H9 (cell line): ENCODE measurements at regions not wholly inside any gene's neighbourhood (a gene's known extent, or its start where the extent isn't known, plus 50 kb on each side); places are given as distances from the start of the nearest gene placed in this dataset.

ENCODE experiments used
- DNase-seq: peaks from one replicate; pipeline ENCODE4 v3.0.0-alpha.2; 2017
- H2AFZ ChIP-seq: one replicate; pipeline ENCODE4 v1.6.1; 2013; ENCODE audit warnings: mild to moderate bottlenecking, low read length, control low read depth, moderate library complexity
- H2AK5ac ChIP-seq: 2 replicates; pipeline ENCODE4 v1.6.1; 2013; ENCODE audit warnings: low read length, control low read depth, mixed read lengths; ENCODE audit not compliant: insufficient read length
- H2BK120ac ChIP-seq: one replicate; pipeline ENCODE4 v1.6.1; 2013; ENCODE audit warnings: low read depth, mild to moderate bottlenecking, low read length, control low read depth, inconsistent platforms; ENCODE audit not compliant: poor library complexity, severe bottlenecking
- H2BK12ac ChIP-seq: 2 replicates; pipeline ENCODE4 v1.6.1; 2013; ENCODE audit warnings: low read length, control low read depth, mixed read lengths, low read depth; ENCODE audit not compliant: insufficient read length
- H2BK15ac ChIP-seq: 2 replicates; pipeline ENCODE4 v1.6.1; 2013; ENCODE audit warnings: low read depth, low read length, control low read depth
- H2BK20ac ChIP-seq: one replicate; pipeline ENCODE4 v1.6.1; 2013; ENCODE audit warnings: low read depth, mild to moderate bottlenecking, low read length, control low read depth, inconsistent platforms; ENCODE audit not compliant: poor library complexity, severe bottlenecking
- H2BK5ac ChIP-seq: 2 replicates; pipeline ENCODE4 v1.6.1; 2013; ENCODE audit warnings: low read length, control low read depth, mixed read lengths; ENCODE audit not compliant: insufficient read length
- H3K14ac ChIP-seq: 2 replicates; pipeline ENCODE4 v1.6.1; 2013; ENCODE audit warnings: low read length, control low read depth; ENCODE audit not compliant: insufficient read depth
- H3K18ac ChIP-seq: 2 replicates; pipeline ENCODE4 v1.6.1; 2013; ENCODE audit warnings: low read depth, mild to moderate bottlenecking, mixed read lengths, low read length, control low read depth; ENCODE audit not compliant: insufficient read length
- H3K23ac ChIP-seq: 2 replicates; pipeline ENCODE4 v1.6.1; 2013; ENCODE audit warnings: low read length, control low read depth, mixed read lengths, low read depth; ENCODE audit not compliant: insufficient read length
- H3K23me2 ChIP-seq: 2 replicates; pipeline ENCODE4 v1.6.1; 2013; ENCODE audit warnings: low read depth, mild to moderate bottlenecking, mixed read lengths, low read length, control low read depth; ENCODE audit not compliant: insufficient read length, poor library complexity, severe bottlenecking
- H3K27ac ChIP-seq: 2 replicates; pipeline ENCODE4 v1.5.1; 2013; ENCODE audit warnings: low read length, control low read depth, mixed read lengths, low read depth; ENCODE audit not compliant: insufficient read length
- H3K27me3 ChIP-seq: 2 replicates; pipeline ENCODE4 v1.6.1; 2013; ENCODE audit warnings: low read length, control low read depth, inconsistent platforms; ENCODE audit not compliant: insufficient read depth
- H3K4ac ChIP-seq: 2 replicates; pipeline ENCODE4 v1.6.1; 2013; ENCODE audit warnings: low read depth, mild to moderate bottlenecking, control low read depth, inconsistent platforms, low read length, moderate library complexity
- H3K4me1 ChIP-seq: 2 replicates; pipeline ENCODE4 v1.6.1; 2013; ENCODE audit warnings: low read length, control low read depth, inconsistent platforms; ENCODE audit not compliant: insufficient read depth
- H3K4me2 ChIP-seq: 2 replicates; pipeline ENCODE4 v1.6.1; 2013; ENCODE audit warnings: low read length, control low read depth, mixed read lengths; ENCODE audit not compliant: insufficient read length, insufficient read depth
- H3K56ac ChIP-seq: 2 replicates; pipeline ENCODE4 v1.6.1; 2013; ENCODE audit warnings: low read depth, mild to moderate bottlenecking, mixed read lengths, low read length, control low read depth; ENCODE audit not compliant: insufficient read length
- H3K79me1 ChIP-seq: 2 replicates; pipeline ENCODE4 v1.6.1; 2013; ENCODE audit warnings: low read depth, mild to moderate bottlenecking, moderate library complexity, low read length, control low read depth, inconsistent platforms; ENCODE audit not compliant: insufficient read depth, poor library complexity, severe bottlenecking
- H3K79me2 ChIP-seq: 2 replicates; pipeline ENCODE4 v1.6.1; 2013; ENCODE audit warnings: low read length, control low read depth, inconsistent platforms; ENCODE audit not compliant: insufficient read depth
- H3K9ac ChIP-seq: 2 replicates; pipeline ENCODE4 v1.6.1; 2013; ENCODE audit warnings: low read length, control low read depth, mixed read lengths; ENCODE audit not compliant: insufficient read length; ENCODE audit errors: extremely low read depth
- H3K9me3 ChIP-seq: one replicate; pipeline ENCODE4 v1.6.1; 2013; ENCODE audit warnings: low read depth, low read length, inconsistent platforms; ENCODE audit not compliant: control insufficient read depth
- H3T11ph ChIP-seq: one replicate; pipeline ENCODE4 v1.6.1; 2013; ENCODE audit warnings: mild to moderate bottlenecking, low read length, control low read depth, inconsistent platforms
- H4K20me1 ChIP-seq: one replicate; pipeline ENCODE4 v1.6.1; 2013; ENCODE audit not compliant: control insufficient read depth, insufficient read length, insufficient read depth
- H4K5ac ChIP-seq: 2 replicates; pipeline ENCODE4 v1.6.1; 2013; ENCODE audit warnings: low read depth, mild to moderate bottlenecking, mixed read lengths, low read length, control low read depth; ENCODE audit not compliant: insufficient read length
- H4K8ac ChIP-seq: replicated peaks from 2 replicates; pipeline ENCODE4 v1.6.1; 2013; ENCODE audit warnings: low read length, control low read depth, mixed read lengths, low read depth; ENCODE audit not compliant: insufficient read length
- H4K91ac ChIP-seq: 2 replicates; pipeline ENCODE4 v1.6.1; 2013; ENCODE audit warnings: low read depth, mild to moderate bottlenecking, moderate library complexity, mixed read lengths, low read length, control low read depth; ENCODE audit not compliant: insufficient read length
- H3K27ac Mint-ChIP-seq, 3 experiments: 2 replicates in 2 of 3; 3 replicates in 1 of 3; pipeline ENCODE4 v1.8.0; 2020 to 2021; ENCODE audit warnings: mixed read lengths in 3 of 3, mild to moderate bottlenecking in 1 of 3, moderate library complexity in 1 of 3
- H3K27me3 Mint-ChIP-seq: 2 replicates; pipeline ENCODE4 v1.8.0; 2021; ENCODE audit warnings: low read depth, mild to moderate bottlenecking, moderate library complexity, mixed read lengths
- H3K36me3 Mint-ChIP-seq, 3 experiments: 2 replicates in 2 of 3; 3 replicates in 1 of 3; pipeline ENCODE4 v1.8.0; 2020 to 2021; ENCODE audit warnings: low read depth in 3 of 3, mixed read lengths in 3 of 3; ENCODE audit not compliant: insufficient read depth in 1 of 3
- H3K4me1 Mint-ChIP-seq, 2 experiments: 2 replicates each; pipeline ENCODE4 v1.8.0; 2020; ENCODE audit warnings: mixed read lengths in 2 of 2
- H3K4me3 Mint-ChIP-seq, 2 experiments: 2 replicates in 1 of 2; 3 replicates in 1 of 2; pipeline ENCODE4 v1.8.0; 2020 to 2021; ENCODE audit warnings: mild to moderate bottlenecking in 2 of 2, mixed read lengths in 2 of 2, moderate library complexity in 1 of 2
- H3K9me3 Mint-ChIP-seq, 2 experiments: 2 replicates in 1 of 2; 3 replicates in 1 of 2; pipeline ENCODE4 v1.8.0; 2020; ENCODE audit warnings: mild to moderate bottlenecking in 2 of 2, mixed read lengths in 2 of 2, moderate library complexity in 1 of 2
- WGBS: extraction: QIAGEN DNeasy Blood & Tissue Kit; methylation state at CpG from one replicate; pipeline ENCODE4 v1.1.7; 2013; ENCODE audit warnings: missing lambda C conversion rate, low lambda C conversion rate, mixed read lengths; ENCODE audit not compliant: insufficient read length; ENCODE audit errors: extremely low coverage; 5-methylcytosine and 5-hydroxymethylcytosine counted together
- TF ChIP-seq, protein P1 (sequence below): fragments of 200-600 bp; sonication (generic); conservative IDR thresholded peaks from 3 replicates; pipeline ENCODE4 v1.8.0; 2021; ENCODE audit warnings: antibody characterized with exemption, mild to moderate bottlenecking

DNA sequence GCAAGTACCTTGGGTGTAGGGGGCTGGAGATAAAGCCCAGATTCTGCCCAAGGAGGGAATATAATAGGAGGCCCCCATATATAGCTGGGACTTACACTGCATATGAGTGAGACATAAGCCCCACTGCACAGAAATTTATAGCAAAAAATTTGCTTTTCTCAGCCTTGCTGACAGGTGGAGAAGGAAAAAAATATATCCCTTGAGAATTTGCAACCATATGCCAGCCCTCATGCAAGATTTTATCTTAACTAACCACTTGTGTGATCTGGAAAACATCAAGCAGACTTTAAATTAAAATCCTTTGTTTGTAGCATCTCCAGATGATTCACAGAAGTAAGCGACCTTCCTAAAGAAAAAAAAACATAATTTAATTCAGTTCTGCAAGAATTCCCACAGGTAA, 288.2 kb downstream of the BCL2 start:
- H3K27ac ChIP-seq, result no peak overlapping the region
- no peak overlapping the region for H3K23ac ChIP-seq
- H3K4me1 Mint-ChIP-seq, result no peaks in the 10 kb centered on the region
- no peaks in the 10 kb centered on the region for H3K79me1 ChIP-seq
- no peak overlapping the region for H2BK15ac ChIP-seq
- no peak overlapping the region for H3K4me2 ChIP-seq
- no peak overlapping the region for H3K9ac ChIP-seq
- H3K27me3 ChIP-seq, result no peaks in the 10 kb centered on the region
- no peak overlapping the region for H3K4ac ChIP-seq
- no peaks in the 10 kb centered on the region for H3K9me3 ChIP-seq
- no peak overlapping the region for H4K5ac ChIP-seq
- TF ChIP-seq, protein P1, sequence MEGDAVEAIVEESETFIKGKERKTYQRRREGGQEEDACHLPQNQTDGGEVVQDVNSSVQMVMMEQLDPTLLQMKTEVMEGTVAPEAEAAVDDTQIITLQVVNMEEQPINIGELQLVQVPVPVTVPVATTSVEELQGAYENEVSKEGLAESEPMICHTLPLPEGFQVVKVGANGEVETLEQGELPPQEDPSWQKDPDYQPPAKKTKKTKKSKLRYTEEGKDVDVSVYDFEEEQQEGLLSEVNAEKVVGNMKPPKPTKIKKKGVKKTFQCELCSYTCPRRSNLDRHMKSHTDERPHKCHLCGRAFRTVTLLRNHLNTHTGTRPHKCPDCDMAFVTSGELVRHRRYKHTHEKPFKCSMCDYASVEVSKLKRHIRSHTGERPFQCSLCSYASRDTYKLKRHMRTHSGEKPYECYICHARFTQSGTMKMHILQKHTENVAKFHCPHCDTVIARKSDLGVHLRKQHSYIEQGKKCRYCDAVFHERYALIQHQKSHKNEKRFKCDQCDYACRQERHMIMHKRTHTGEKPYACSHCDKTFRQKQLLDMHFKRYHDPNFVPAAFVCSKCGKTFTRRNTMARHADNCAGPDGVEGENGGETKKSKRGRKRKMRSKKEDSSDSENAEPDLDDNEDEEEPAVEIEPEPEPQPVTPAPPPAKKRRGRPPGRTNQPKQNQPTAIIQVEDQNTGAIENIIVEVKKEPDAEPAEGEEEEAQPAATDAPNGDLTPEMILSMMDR, result no peak
- WGBS, result no CpG with 5 or more reads among the region's 1 CpG
- no peaks in the 10 kb centered on the region for H3K9me3 Mint-ChIP-seq
- no peak for DNase-seq
- H4K91ac ChIP-seq, result no peak overlapping the region
- no peak overlapping the region for H2BK20ac ChIP-seq
- no peak overlapping the region for H3K27ac Mint-ChIP-seq
- no peak overlapping the region for H2AK5ac ChIP-seq
- H2BK5ac ChIP-seq, result no peak overlapping the region
- no peaks in the 10 kb centered on the region for H3K23me2 ChIP-seq
- no peak overlapping the region for H2AFZ ChIP-seq
- H3K14ac ChIP-seq, result no peak overlapping the region
- no peak overlapping the region for H3T11ph ChIP-seq
- no peak overlapping the region for H3K18ac ChIP-seq
- H3K79me2 ChIP-seq, result no peaks in the 10 kb centered on the region
- no peaks in the 10 kb centered on the region for H3K36me3 Mint-ChIP-seq
- H4K20me1 ChIP-seq, result no peaks in the 10 kb centered on the region
- no peak overlapping the region for H3K4me3 Mint-ChIP-seq
- no peaks in the 10 kb centered on the region for H3K27me3 Mint-ChIP-seq
- no peak overlapping the region for H4K8ac ChIP-seq
- no peaks in the 10 kb centered on the region for H3K4me1 ChIP-seq
- no peak overlapping the region for H3K56ac ChIP-seq
- H2BK120ac ChIP-seq, result no peak overlapping the region
- no peak overlapping the region for H2BK12ac ChIP-seq
